ENCODE measurements at regions not wholly inside any gene's neighbourhood (a gene's known extent, or its start where the extent isn't known, plus 50 kb on each side); places are given as distances from the start of the nearest gene placed in this dataset.

DNA sequence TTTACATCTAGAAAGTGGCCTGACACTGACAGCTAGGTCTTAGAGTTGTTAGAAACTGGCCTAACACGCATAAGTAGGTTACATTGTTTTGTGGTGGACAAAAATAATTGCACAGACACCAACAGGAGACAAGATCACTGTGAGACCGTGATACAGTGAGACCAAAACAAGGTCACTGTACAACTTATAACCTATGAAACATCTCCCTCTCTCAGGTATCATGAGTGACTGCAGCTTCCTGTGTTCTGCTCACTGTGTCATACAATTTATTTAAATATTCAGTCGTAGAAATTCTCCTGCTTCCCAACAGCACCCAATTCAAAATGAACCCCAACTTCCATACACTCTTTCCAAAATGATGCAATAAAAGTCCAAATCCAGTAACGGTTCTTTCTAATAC, 2165.2 kb downstream of the PCDH9 start:
- DNase-seq (ENCODE audit: extremely low spot score) = no peak
- Histone ChIP-seq H3K36me3 (ENCODE audit: insufficient read depth) (no peaks in the 10 kb centered on the region), H3K27ac (ENCODE audit: low read depth) (no peak overlapping the region), H3K4me3 (ENCODE audit: low read depth, low read length) (no peak overlapping the region), H3K4me1 (ENCODE audit: insufficient read depth) (no peaks in the 10 kb centered on the region)
- 88% methylated on average over 4 of the region's 4 CpGs for WGBS

- no peak for DNase-seq (ENCODE audit: extremely low spot score)
- no peaks in the 10 kb centered on the region for H3K4me1 ChIP-seq (ENCODE audit: insufficient read depth)
- H3K27ac ChIP-seq (ENCODE audit: low read depth) = no peak overlapping the region
- WGBS = no CpG with 5 or more reads among the region's 2 CpGs
- no peaks in the 10 kb centered on the region for H3K36me3 ChIP-seq (ENCODE audit: insufficient read depth)
- no peak overlapping the region for H3K4me3 ChIP-seq (ENCODE audit: low read depth, low read length)
These were observed 2166.4 kb downstream of the PCDH9 start for GRCh38 chr13:65063753-65064152.

- WGBS = 51% methylated on average over 3 of the region's 3 CpGs
- no peak for DNase-seq (ENCODE audit: extremely low spot score)
- H3K4me3 ChIP-seq (ENCODE audit: low read depth, low read length) = no peak overlapping the region
- H3K36me3 ChIP-seq (ENCODE audit: insufficient read depth) = no peaks in the 10 kb centered on the region
- no peaks in the 10 kb centered on the region for H3K4me1 ChIP-seq (ENCODE audit: insufficient read depth)
- no peak overlapping the region for H3K27ac ChIP-seq (ENCODE audit: low read depth)
These were observed 2172.2 kb downstream of the PCDH9 start for GRCh38 chr13:65057986-65058385.

DNA sequence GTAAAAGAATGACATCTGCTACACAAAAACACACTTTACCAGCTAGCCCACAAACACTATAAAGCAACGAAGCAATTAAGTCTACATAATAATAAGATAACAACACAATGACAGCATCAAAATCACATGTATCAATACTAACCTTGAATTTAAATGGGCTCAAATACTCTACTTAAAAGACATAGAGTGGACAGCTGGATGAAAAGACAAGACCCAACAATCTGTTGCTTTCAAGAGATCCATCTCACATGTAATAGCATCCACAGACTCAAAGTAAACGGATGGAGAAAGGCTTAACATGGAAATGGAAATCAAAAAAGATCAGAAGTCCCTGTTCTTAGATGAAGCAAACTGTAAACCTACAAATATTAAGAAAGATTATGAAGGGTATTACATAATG, 2175.9 kb downstream of the PCDH9 start:
- no peak overlapping the region for H3K4me3 ChIP-seq (ENCODE audit: low read depth, low read length)
- WGBS = 84% methylated on average over 2 of the region's 2 CpGs
- no peak overlapping the region for H3K27ac ChIP-seq (ENCODE audit: low read depth)
- H3K36me3 ChIP-seq (ENCODE audit: insufficient read depth) = no peaks in the 10 kb centered on the region
- no peak for DNase-seq (ENCODE audit: extremely low spot score)
- H3K4me1 ChIP-seq (ENCODE audit: insufficient read depth) = no peaks in the 10 kb centered on the region

DNA sequence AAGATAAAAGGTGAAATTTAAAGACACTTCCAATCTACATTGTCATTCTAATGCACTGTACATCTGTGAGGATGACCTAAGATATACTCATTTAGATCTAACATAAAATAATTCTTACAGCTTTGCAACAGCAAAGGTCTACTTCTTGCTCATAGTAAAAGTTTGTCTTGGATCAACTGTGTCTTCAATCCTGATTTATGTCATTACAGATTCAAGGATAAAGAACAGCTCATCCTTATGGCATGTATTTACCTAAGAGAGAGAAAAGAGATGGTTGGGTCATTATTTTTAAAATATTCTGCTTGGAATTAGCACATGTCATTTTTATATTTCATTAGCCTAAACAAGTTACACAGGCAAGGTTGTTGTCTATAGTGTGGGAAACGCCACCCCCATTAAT, 2193.1 kb downstream of the PCDH9 start:
- no peak for DNase-seq (ENCODE audit: extremely low spot score)
- Histone ChIP-seq H3K36me3 (ENCODE audit: insufficient read depth) (no peaks in the 10 kb centered on the region), H3K4me1 (ENCODE audit: insufficient read depth) (no peaks in the 10 kb centered on the region), H3K27ac (ENCODE audit: low read depth) (no peak overlapping the region), H3K4me3 (ENCODE audit: low read depth, low read length) (no peak overlapping the region)
- 91% methylated on average over 1 of the region's 1 CpG for whole genome bisulfite sequencing

GRCh38 chr13:65035302-65035701, 2194.8 kb downstream of the PCDH9 start:
- DNase-seq (ENCODE audit: extremely low spot score) = no peak
- Histone ChIP-seq H3K36me3 (ENCODE audit: insufficient read depth) (no peaks in the 10 kb centered on the region), H3K4me1 (ENCODE audit: insufficient read depth) (no peaks in the 10 kb centered on the region), H3K4me3 (ENCODE audit: low read depth, low read length) (no peak overlapping the region), H3K27ac (ENCODE audit: low read depth) (no peak overlapping the region)

DNA sequence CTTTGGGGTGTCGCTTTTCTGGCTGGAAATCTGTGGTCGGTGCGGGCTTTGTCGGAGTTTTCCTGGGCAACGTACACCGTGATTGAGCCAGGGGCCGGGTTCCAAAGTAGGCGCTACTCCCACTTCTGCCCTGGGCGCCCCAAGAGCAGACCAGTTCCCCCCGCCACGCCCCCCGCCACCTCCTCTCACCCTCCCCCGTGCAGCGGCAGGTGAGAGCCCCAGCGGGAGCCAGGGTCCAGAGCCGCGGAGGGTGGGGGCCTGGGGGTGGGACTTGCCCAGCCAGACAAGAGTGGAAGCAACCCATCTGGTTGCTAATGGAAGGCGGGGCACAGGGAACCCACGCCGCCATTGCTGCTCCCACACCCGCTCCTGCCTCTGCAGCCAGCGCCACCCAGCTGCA, 2195.9 kb downstream of the PCDH9 start:
- Histone ChIP-seq H3K4me1 (ENCODE audit: insufficient read depth) (no peaks in the 10 kb centered on the region), H3K4me3 (ENCODE audit: low read depth, low read length) (no peak overlapping the region), H3K36me3 (ENCODE audit: insufficient read depth) (no peaks in the 10 kb centered on the region), H3K27ac (ENCODE audit: low read depth) (no peak overlapping the region)
- 96% methylated on average over 22 of the region's 22 CpGs for WGBS
- no peak for DNase-seq (ENCODE audit: extremely low spot score)

- Histone ChIP-seq H3K4me1 (ENCODE audit: insufficient read depth) (no peaks in the 10 kb centered on the region), H3K4me3 (ENCODE audit: low read depth, low read length) (no peak overlapping the region), H3K36me3 (ENCODE audit: insufficient read depth) (no peaks in the 10 kb centered on the region), H3K27ac (ENCODE audit: low read depth) (no peak overlapping the region)
- DNase-seq (ENCODE audit: extremely low spot score) = no peak
- WGBS = 91% methylated on average over 2 of the region's 2 CpGs
These were observed 2197.3 kb downstream of the PCDH9 start for GRCh38 chr13:65032825-65033224.

DNA sequence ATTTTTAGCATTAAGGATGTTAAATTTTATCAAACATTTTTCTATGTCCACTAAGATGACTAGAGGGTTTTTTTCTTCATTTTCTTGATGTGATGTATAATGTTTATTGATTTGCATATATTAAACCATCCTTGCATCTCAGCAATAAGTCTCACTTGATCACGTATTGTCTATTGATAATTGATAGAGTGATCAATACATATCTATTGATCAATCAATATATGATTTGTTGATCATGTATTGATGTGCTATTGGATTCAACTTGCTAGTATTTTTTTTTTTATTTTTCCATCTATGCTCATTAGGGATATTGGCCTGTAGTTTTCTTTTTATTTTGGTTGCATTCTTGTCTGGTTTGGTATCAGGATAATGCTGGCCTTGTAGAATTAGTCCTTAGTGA, 2202.0 kb downstream of the PCDH9 start:
- H3K36me3 ChIP-seq (ENCODE audit: insufficient read depth) = no peaks in the 10 kb centered on the region
- DNase-seq (ENCODE audit: extremely low spot score) = no peak
- H3K4me1 ChIP-seq (ENCODE audit: insufficient read depth) = no peaks in the 10 kb centered on the region
- WGBS = 91% methylated on average over 1 of the region's 1 CpG
- H3K4me3 ChIP-seq (ENCODE audit: low read depth, low read length) = no peak overlapping the region
- H3K27ac ChIP-seq (ENCODE audit: low read depth) = no peak overlapping the region

DNA sequence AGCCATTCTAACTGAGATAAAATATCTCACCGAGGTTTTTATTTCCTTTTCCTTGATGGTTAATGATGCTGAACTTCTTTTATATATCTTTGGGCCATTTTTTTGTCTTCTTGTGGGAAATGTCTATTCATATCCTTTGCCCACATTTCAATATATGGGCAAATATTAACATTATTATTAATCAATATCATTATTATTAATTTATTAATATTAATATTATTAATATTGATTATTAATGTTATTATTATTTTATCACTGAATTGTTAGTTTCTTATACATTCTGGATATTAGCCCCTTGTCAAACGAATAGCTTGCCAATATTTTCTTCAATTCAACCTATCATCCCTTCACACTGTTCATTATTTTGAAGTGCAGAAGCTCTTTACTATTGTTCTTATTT, 2203.6 kb downstream of the PCDH9 start:
- H3K36me3 ChIP-seq (ENCODE audit: insufficient read depth) = no peaks in the 10 kb centered on the region
- 71% methylated on average over 2 of the region's 2 CpGs for WGBS
- DNase-seq (ENCODE audit: extremely low spot score) = no peak
- no peaks in the 10 kb centered on the region for H3K4me1 ChIP-seq (ENCODE audit: insufficient read depth)
- no peak overlapping the region for H3K27ac ChIP-seq (ENCODE audit: low read depth)
- H3K4me3 ChIP-seq (ENCODE audit: low read depth, low read length) = no peak overlapping the region

DNA sequence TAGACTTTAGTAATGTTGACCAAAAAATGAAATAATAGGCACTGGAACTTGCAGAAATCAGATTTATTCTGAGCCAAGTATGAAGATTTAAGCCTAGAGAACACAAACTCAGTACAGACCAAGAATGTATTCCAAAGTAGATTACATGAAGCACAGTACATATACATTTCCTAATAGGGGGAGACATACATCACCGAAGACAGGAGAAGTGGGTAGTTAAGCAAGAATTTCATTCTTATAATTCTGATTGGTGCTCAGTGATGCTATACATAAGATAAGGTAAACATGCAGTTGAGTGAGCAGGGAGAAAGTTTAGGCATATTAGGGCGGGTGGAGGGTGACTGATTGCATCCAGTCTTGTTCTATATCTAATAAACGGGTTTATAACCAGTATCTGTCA, 2218.8 kb downstream of the PCDH9 start:
- Histone ChIP-seq H3K36me3 (ENCODE audit: insufficient read depth) (no peaks in the 10 kb centered on the region), H3K4me3 (ENCODE audit: low read depth, low read length) (no peak overlapping the region), H3K27ac (ENCODE audit: low read depth) (no peak overlapping the region), H3K4me1 (ENCODE audit: insufficient read depth) (no peaks in the 10 kb centered on the region)
- WGBS = 29% methylated on average over 3 of the region's 3 CpGs
- DNase-seq (ENCODE audit: extremely low spot score) = no peak

- no peaks in the 10 kb centered on the region for H3K36me3 ChIP-seq (ENCODE audit: insufficient read depth)
- no peak overlapping the region for H3K4me3 ChIP-seq (ENCODE audit: low read depth, low read length)
- 71% methylated on average over 5 of the region's 5 CpGs for WGBS
- no peaks in the 10 kb centered on the region for H3K4me1 ChIP-seq (ENCODE audit: insufficient read depth)
- DNase-seq (ENCODE audit: extremely low spot score) = no peak
- H3K27ac ChIP-seq (ENCODE audit: low read depth) = no peak overlapping the region
These were observed 2232.7 kb downstream of the PCDH9 start for GRCh38 chr13:64997438-64997837.

DNA sequence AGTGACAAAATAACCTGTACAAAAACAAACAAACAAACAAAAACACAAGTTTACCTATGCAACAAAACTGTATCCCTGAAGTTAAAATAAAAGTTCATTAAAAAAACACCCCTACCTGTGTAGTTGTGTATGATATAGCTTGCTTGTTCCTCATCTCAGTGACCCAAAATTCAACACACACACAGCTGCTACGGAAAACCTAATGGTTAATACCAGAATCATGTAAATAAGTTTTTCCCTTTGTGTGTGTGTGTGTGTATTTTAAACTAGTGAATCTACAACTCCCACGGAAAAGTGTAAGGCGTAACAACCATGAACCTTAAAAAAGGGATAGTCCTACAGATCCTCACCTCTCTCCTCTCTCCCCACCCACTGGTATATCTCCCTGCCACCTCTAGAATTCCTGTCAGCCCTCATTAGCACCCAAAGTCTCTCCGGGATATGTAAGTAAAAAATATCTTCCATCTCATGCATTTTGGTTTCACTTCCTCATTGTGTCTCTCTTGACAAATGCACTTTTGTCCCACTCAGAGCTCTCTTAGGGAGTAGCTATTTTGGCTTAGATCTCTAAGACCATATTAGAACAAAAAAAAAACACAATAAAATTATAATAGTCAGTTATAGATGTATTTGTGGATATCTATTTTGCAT, 2236.5 kb downstream of the PCDH9 start:
- no peaks in the 10 kb centered on the region for H3K4me1 ChIP-seq (ENCODE audit: insufficient read depth)
- H3K27ac ChIP-seq (ENCODE audit: low read depth) = no peak overlapping the region
- no peaks in the 10 kb centered on the region for H3K36me3 ChIP-seq (ENCODE audit: insufficient read depth)
- DNase-seq (ENCODE audit: extremely low spot score) = no peak
- H3K4me3 ChIP-seq (ENCODE audit: low read depth, low read length) = no peak overlapping the region
- WGBS = 73% methylated on average over 4 of the region's 4 CpGs

- H3K27ac ChIP-seq (ENCODE audit: low read depth) = no peak overlapping the region
- H3K4me3 ChIP-seq (ENCODE audit: low read depth, low read length) = no peak overlapping the region
- no peaks in the 10 kb centered on the region for H3K4me1 ChIP-seq (ENCODE audit: insufficient read depth)
- no peaks in the 10 kb centered on the region for H3K36me3 ChIP-seq (ENCODE audit: insufficient read depth)
- 47% methylated on average over 2 of the region's 2 CpGs for WGBS
- DNase-seq (ENCODE audit: extremely low spot score) = no peak
These were observed 2237.8 kb downstream of the PCDH9 start for GRCh38 chr13:64992314-64992713.

GRCh38 chr13:64985075-64985474, 2245.1 kb downstream of the PCDH9 start:
- Histone ChIP-seq H3K27ac (ENCODE audit: low read depth) (no peak overlapping the region), H3K36me3 (ENCODE audit: insufficient read depth) (no peaks in the 10 kb centered on the region), H3K4me1 (ENCODE audit: insufficient read depth) (no peaks in the 10 kb centered on the region), H3K4me3 (ENCODE audit: low read depth, low read length) (no peak overlapping the region)
- WGBS = 62% methylated on average over 5 of the region's 5 CpGs
- DNase-seq (ENCODE audit: extremely low spot score) = no peak
